Memory B cell (primary cell): ENCODE measurements at regions not wholly inside any gene's neighbourhood (a gene's known extent, or its start where the extent isn't known, plus 50 kb on each side); places are given as distances from the start of the nearest gene placed in this dataset.
"Not testable (repeated sequence)": the region's sequence is repeated elsewhere in the genome, so short reads cannot be mapped to it uniquely, and the experiment has no call there.

Source experiments
- ATAC-seq: fragments of 150-1000 bp; cut with Tn5 transposase; 2 replicates; pipeline ENCODE4 v1.10.0; 2021; ENCODE audit warnings: low read depth, mild to moderate bottlenecking, moderate library complexity
- DNase-seq, 2 donors: peaks; one replicate each; pipeline ENCODE4 v3.0.0; 2022; ENCODE audit warnings: low spot score in 2 of 2
- H3K27ac Mint-ChIP-seq: one replicate; pipeline ENCODE4 v1.8.0; 2022; ENCODE audit warnings: mild to moderate bottlenecking, moderate library complexity, mixed read lengths
- H3K27me3 Mint-ChIP-seq: one replicate; pipeline ENCODE4 v1.8.0; 2022; ENCODE audit warnings: mixed read lengths
- H3K36me3 Mint-ChIP-seq: one replicate; pipeline ENCODE4 v1.8.0; 2022; ENCODE audit warnings: mild to moderate bottlenecking, mixed read lengths
- H3K4me1 Mint-ChIP-seq: one replicate; pipeline ENCODE4 v1.8.0; 2022; ENCODE audit warnings: mixed read lengths
- H3K4me3 Mint-ChIP-seq: one replicate; pipeline ENCODE4 v1.8.0; 2022; ENCODE audit warnings: mild to moderate bottlenecking, moderate library complexity, mixed read lengths
- H3K9me3 Mint-ChIP-seq: one replicate; pipeline ENCODE4 v1.8.0; 2022; ENCODE audit warnings: mixed read lengths

DNA sequence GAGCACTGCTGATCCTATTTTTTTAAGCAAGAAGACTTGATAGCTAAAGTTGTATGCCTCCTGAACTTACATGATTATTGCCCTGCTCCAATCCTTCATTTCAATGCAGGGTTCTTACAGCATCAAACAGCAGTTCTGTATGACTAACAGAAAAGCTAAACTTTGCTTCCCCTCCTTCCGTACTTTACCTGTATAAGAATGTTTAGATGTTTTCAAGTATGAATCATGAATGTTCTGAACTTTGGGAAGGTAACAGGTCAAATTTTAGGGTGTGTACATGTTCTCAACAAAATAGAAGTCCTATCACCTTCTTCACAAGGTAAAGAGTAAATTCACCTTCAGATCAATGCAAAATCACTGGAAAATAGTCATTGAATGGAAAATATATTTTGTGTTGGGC lies 972.6 kb upstream of the SEMA6A start:
- Mint-ChIP-seq H3K9me3 (peaks cover 6% of the 10 kb centered on the region), H3K4me3 (no peak overlapping the region), H3K27ac (no peak overlapping the region), H3K36me3 (no peaks in the 10 kb centered on the region), H3K27me3 (no peaks in the 10 kb centered on the region), H3K4me1 (no peaks in the 10 kb centered on the region)
- DNase-seq (no peak), ATAC-seq (no peak)

DNA sequence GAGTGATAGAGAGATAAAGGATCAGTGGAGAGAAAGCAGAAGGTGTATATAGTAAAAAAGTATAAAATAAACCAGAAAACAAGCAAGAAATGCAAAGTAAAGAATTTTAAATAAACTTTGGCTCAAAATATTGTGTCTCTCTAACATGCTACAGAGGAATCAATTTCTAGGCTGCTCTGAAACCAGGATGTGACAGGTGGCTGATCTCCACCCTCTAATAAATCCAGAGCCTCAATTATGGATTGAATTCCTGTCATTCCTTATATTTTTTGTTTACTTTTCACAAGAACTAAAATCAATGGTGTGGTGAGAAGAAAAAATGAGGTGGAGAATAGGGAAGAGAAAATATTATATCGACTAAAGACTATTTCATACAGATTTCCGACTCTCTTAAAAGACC lies 965.1 kb upstream of the SEMA6A start:
- no peak overlapping the region for H3K4me3 Mint-ChIP-seq
- no peaks in the 10 kb centered on the region for H3K4me1 Mint-ChIP-seq
- ATAC-seq (no peak), DNase-seq (no peak)
- no peaks in the 10 kb centered on the region for H3K27me3 Mint-ChIP-seq
- no peak overlapping the region for H3K27ac Mint-ChIP-seq
- H3K9me3 Mint-ChIP-seq = peaks cover 5% of the 10 kb centered on the region
- no peaks in the 10 kb centered on the region for H3K36me3 Mint-ChIP-seq

DNA sequence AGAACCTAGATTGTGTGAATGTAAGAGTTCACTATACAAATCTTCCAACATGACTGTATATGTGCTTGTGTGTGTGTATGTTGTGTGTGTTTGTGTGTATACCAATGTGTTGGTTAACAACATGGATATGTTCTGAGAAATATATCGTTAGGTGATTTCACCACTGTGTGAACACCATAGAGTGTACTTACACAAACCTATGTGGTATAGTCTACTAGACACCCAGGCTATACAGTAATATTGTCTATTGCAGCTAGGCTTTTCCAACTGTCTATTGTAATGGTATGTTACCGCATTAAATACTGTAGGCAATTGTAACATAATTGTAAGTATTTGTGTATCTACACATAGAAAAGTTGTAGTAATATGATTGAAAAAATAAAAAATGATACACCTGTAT lies 959.2 kb upstream of the SEMA6A start:
- no peaks in the 10 kb centered on the region for H3K4me1 Mint-ChIP-seq
- H3K27ac Mint-ChIP-seq = no peak overlapping the region
- H3K36me3 Mint-ChIP-seq = no peaks in the 10 kb centered on the region
- ATAC-seq (no peak), DNase-seq (no peak)
- no peak overlapping the region for H3K4me3 Mint-ChIP-seq
- H3K27me3 Mint-ChIP-seq = no peaks in the 10 kb centered on the region
- peaks cover 3% of the 10 kb centered on the region for H3K9me3 Mint-ChIP-seq

DNA sequence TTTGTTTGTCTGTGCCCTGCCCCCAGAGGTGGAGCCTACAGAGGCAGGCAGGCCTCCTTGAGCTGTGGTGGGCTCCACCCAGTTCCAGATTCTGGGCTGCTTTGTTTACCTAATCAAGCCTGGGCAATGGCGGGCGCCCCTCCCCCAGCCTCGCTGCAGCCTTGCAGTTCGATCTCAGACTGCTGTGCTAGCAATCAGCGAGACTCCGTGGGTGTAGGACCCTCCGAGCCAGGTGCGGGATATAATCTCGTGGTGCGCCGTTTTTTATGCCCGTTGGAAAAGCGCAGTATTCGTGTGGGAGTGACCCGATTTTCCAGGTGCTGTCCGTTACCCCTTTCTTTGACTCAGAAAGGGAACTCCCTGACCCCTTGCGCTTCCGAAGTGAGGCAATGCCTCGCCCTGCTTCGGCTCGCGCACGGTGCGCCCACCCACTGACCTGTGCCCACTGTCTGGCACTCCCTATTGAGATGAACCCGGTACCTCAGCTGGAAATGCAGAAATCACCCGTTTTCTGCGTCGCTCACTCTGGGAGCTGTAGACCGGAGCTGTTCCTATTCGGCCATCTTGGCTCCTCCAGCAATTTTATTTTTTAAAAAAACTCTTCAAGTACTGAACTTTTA lies 958.5 kb upstream of the SEMA6A start:
- H3K4me1 Mint-ChIP-seq, ATAC-seq, H3K9me3 Mint-ChIP-seq, H3K27me3 Mint-ChIP-seq, H3K36me3 Mint-ChIP-seq, H3K4me3 Mint-ChIP-seq, H3K27ac Mint-ChIP-seq, DNase-seq: not testable (repeated sequence)

DNA sequence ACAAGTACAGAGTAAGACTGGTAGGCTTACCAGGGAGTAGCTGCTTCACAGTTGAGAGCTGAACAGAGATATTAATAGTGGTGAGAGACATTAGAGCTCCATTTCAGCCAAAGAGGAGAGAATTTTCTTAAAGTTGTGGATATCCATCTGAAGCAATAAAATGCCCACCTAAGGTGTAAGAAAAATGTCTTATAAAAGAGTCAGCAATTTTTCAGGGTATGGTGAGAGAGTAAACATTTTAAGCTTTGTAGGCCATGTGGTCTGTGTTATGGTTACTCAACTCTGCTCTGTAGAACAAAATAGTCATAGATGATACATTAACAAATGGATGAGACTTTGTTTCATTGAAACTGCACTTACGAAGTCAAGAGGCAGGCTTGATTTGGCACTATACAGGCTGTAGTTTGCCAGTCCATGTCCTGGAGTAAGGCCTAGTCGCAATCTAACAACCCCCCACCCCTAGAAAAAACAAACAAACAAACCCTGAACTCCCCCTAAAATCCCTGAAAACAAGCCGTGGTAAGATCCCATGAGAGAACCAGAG lies 945.4 kb upstream of the SEMA6A start:
- Mint-ChIP-seq H3K9me3 (peaks cover 7% of the 10 kb centered on the region), H3K4me1 (no peaks in the 10 kb centered on the region), H3K4me3 (no peak overlapping the region), H3K36me3 (no peaks in the 10 kb centered on the region), H3K27me3 (no peaks in the 10 kb centered on the region), H3K27ac (no peak overlapping the region)
- no peak for ATAC-seq
- DNase-seq = no peak

DNA sequence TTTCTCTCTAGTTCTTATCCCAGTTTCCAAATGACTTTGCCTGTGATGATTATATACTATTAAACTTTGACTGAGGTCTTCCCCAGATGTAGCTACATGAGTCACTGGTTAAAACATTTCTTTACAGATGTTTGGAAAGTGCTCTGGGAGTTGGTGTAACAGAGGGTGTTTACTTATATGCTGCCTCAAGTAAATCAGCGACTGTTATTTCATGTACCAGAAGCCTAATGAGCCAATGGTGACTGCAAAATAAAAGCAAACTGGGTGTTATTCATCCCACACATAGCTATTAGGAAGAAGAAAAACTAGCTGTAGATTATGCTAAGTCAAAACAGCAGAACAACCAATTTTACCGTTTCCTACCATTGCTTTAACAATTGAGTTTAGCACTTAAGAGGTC lies 929.7 kb upstream of the SEMA6A start:
- Mint-ChIP-seq H3K4me1 (no peaks in the 10 kb centered on the region), H3K9me3 (peaks cover 1% of the 10 kb centered on the region), H3K27me3 (peaks cover 2% of the 10 kb centered on the region), H3K36me3 (no peaks in the 10 kb centered on the region), H3K4me3 (no peak overlapping the region), H3K27ac (no peak overlapping the region)
- no peak for ATAC-seq
- no peak for DNase-seq

DNA sequence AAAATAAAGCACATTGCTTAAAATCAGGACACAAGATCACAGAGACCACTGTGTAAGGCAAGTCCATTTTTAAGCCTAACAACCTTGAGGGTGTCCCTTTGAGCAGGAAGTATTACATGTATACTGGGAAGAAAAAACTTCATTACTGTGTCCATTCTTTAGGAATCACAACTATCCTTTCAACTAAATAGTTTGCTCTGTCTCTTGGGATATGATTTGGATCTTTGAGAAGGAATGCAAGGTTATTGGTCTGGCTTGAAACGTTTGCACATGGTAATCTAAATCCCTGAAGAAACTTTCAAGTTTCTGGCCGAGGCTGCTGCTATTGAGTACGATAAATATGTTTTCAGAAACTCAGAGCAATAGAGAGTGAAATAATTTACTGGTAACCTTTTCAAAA lies 923.0 kb upstream of the SEMA6A start:
- DNase-seq (no peak), ATAC-seq (no peak)
- Mint-ChIP-seq H3K9me3 (peaks cover 1% of the 10 kb centered on the region), H3K36me3 (no peaks in the 10 kb centered on the region), H3K27me3 (no peaks in the 10 kb centered on the region), H3K4me1 (no peaks in the 10 kb centered on the region), H3K27ac (no peak overlapping the region), H3K4me3 (no peak overlapping the region)

DNA sequence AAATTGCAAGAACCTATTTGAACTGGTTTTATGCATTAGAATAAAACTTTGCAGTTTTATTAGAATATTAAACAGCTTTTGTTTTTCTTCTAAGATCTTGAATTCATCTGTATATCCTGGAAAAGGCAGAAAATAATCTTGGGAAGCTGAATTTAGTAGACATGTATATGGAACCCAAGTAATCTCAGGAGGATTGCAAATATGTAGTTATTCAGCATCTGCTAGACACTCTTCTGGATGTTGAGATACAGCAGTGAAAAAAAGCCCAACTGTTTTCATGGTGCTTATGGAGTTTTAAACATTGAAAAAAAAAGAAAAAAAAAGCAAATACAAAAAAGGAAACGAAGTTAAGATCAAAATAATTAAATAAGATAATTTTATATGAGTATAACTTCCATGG lies 922.2 kb upstream of the SEMA6A start:
- no peaks in the 10 kb centered on the region for H3K36me3 Mint-ChIP-seq
- no peaks in the 10 kb centered on the region for H3K27me3 Mint-ChIP-seq
- ATAC-seq = no peak
- no peak overlapping the region for H3K4me3 Mint-ChIP-seq
- H3K27ac Mint-ChIP-seq = no peak overlapping the region
- H3K4me1 Mint-ChIP-seq = no peaks in the 10 kb centered on the region
- H3K9me3 Mint-ChIP-seq = peaks cover 1% of the 10 kb centered on the region
- DNase-seq = no peak

DNA sequence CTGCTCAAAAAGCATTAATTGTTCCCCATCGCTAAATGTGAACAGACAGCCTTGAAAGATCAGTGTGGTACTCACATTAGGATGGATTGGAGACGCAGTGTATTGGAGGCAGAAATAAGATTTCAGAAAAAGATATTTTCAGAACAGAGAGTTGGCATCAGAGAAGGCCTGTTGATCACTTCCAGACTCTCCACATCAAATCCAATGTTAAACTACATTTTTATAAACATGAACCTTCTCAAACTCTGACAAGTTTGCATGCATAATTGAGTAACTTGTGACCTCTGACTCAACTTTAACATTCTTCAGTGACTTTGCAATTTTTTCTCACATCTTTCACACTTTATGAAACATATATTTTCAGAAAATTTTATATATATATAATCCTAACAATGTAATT lies 919.6 kb upstream of the SEMA6A start:
- Mint-ChIP-seq H3K9me3 (no peaks in the 10 kb centered on the region), H3K27me3 (no peaks in the 10 kb centered on the region), H3K27ac (no peak overlapping the region), H3K36me3 (no peaks in the 10 kb centered on the region), H3K4me3 (no peak overlapping the region), H3K4me1 (no peaks in the 10 kb centered on the region)
- DNase-seq (no peak), ATAC-seq (no peak)

DNA sequence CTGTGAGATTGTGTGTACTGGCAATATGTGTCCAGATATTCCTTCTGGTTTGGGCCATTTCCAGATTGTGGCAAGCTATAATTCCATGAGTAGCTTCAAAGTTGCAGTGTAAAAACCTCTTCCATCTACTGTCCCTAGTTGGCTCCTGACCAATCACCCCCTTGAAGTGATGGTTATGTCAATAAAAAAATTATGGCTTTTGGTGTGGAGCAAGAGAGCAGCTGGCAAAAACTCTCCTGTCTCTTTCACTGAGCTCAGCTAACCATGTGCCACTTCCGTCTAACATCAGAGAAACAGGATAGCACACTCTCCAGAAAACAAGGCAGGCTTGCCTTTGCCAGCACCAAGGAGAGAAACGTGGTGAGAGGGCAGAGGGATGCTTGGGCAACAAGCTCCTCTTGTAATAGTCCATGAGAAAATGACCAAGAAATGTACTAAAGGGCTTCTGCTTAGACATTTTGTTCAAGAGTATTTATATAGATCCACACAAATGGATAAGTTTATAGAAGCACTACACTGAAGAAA lies 914.4 kb upstream of the SEMA6A start:
- no peak overlapping the region for H3K27ac Mint-ChIP-seq
- H3K27me3 Mint-ChIP-seq = no peaks in the 10 kb centered on the region

DNA sequence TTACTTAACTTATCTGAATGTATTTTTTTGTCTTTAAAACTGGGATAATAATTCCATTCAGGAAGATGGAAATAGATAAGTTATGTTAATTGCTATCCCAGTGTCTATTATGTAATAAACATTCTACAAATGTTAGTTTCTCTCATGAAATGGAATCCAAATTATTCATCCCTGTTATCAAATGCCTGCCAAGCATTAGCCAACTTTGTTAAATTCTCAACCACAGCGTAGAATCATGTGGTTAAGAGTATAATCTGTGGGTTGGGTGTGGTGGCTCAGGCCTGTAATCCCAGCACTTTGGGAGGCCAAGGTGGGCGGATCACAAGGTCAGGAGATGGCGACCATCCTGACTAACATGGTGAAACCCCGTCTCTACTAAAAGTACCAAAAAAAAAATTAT lies 912.9 kb upstream of the SEMA6A start:
- DNase-seq (no peak), ATAC-seq (no peak)
- H3K4me1 Mint-ChIP-seq = no peaks in the 10 kb centered on the region
- no peak overlapping the region for H3K27ac Mint-ChIP-seq
- no peaks in the 10 kb centered on the region for H3K9me3 Mint-ChIP-seq
- no peak overlapping the region for H3K4me3 Mint-ChIP-seq
- H3K27me3 Mint-ChIP-seq = no peaks in the 10 kb centered on the region
- no peaks in the 10 kb centered on the region for H3K36me3 Mint-ChIP-seq

More for the DNA sequence above, 914.4 kb upstream of the SEMA6A start:
- Mint-ChIP-seq H3K4me1 (no peaks in the 10 kb centered on the region), H3K36me3 (no peaks in the 10 kb centered on the region), H3K4me3 (no peak overlapping the region), H3K9me3 (no peaks in the 10 kb centered on the region)
- DNase-seq (no peak), ATAC-seq (no peak)

DNA sequence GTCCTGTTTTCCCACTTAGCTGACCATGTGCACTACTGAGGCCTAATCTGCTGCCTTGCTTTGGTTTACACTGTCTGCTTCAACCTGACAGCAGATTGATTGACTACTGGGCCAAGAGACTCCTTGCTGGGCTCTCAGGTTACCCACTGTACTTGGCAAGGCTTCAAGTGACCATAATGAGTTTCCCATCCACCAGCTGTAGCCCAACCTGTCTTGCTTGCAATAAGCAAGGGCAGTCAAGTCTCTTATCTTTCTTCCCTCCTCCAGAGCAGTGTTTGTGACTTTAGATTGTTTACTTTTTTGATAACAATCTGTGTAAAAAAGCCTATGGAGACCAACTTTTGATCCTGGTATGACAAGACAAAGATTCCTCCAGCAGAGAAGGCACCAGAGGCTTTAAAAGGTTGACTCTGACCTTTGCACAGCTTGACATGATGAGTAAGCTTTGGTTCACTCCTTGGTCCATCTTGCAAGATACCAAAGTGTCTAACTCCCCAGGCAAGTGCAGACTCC lies 912.3 kb upstream of the SEMA6A start:
- H3K27ac Mint-ChIP-seq = no peak overlapping the region
- H3K36me3 Mint-ChIP-seq = no peaks in the 10 kb centered on the region
- no peaks in the 10 kb centered on the region for H3K9me3 Mint-ChIP-seq
- ATAC-seq (no peak), DNase-seq (no peak)
- H3K4me3 Mint-ChIP-seq = no peak overlapping the region
- H3K4me1 Mint-ChIP-seq = no peaks in the 10 kb centered on the region
- H3K27me3 Mint-ChIP-seq = no peaks in the 10 kb centered on the region

DNA sequence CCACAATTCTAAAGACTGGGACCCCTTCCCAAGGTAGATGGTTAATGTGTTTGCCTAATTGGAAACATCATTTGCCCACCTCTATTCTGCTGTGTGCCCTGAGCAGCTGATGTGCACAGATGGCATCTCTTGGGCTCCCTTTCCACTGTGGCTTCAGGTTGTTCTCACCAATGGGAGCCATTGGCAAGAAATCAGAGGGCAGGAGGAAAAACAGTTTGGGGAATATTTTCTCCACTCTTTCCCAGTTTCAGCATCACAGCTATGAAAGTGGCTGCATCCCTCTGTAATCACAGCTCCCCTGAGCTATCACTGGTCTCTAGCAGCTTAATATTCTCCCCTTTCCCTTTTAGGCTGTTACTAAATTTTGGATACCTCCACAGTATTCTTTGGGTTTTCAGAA lies 911.6 kb upstream of the SEMA6A start:
- Mint-ChIP-seq H3K27me3 (no peaks in the 10 kb centered on the region), H3K9me3 (no peaks in the 10 kb centered on the region), H3K36me3 (no peaks in the 10 kb centered on the region), H3K27ac (no peak overlapping the region), H3K4me1 (no peaks in the 10 kb centered on the region), H3K4me3 (no peak overlapping the region)
- ATAC-seq = no peak
- DNase-seq = no peak

DNA sequence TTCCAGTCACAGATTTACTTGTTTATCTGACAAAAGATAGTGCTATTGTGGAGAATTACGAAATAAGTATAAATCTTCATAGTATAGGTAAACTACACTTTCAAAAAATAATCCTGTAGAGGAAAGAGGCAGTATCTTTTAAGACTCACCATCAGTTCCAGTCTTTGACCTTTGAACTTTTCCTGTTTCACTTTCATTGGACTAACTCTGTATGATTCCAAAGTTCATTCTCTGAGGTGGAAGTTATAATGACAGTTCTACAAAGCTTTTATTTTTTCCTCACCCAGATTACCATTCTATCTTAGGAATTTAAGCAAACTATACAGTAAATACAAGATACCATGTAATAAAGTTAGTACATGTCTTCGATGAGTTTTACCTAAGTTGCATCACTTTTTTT lies 901.3 kb upstream of the SEMA6A start:
- H3K4me1 Mint-ChIP-seq = no peaks in the 10 kb centered on the region
- no peak overlapping the region for H3K4me3 Mint-ChIP-seq
- ATAC-seq (no peak), DNase-seq (no peak)
- H3K27me3 Mint-ChIP-seq = no peaks in the 10 kb centered on the region
- no peak overlapping the region for H3K27ac Mint-ChIP-seq
- peaks cover 1% of the 10 kb centered on the region for H3K9me3 Mint-ChIP-seq
- no peaks in the 10 kb centered on the region for H3K36me3 Mint-ChIP-seq

DNA sequence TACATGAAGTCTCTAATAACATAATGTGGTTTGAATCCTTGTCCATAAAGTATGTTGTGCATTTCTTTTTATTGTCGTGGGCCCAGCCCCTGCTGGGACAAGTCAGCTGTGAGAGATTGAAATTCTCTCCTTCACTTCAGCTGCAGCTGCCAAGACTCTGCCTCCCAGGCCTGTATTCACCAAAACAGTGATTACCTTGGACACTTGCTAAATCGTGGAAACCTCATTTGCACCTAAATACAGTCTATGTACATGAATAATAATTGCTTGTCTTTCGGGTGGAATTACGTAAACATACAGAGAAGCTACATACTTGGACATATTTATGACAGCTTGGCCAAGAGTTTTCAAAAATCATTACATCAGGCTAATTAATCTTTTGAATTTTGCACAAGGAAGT lies 898.5 kb upstream of the SEMA6A start:
- H3K27me3 Mint-ChIP-seq = no peaks in the 10 kb centered on the region
- no peaks in the 10 kb centered on the region for H3K4me1 Mint-ChIP-seq
- no peak overlapping the region for H3K27ac Mint-ChIP-seq
- ATAC-seq (no peak), DNase-seq (no peak)
- H3K4me3 Mint-ChIP-seq = no peak overlapping the region
- H3K9me3 Mint-ChIP-seq = no peaks in the 10 kb centered on the region
- H3K36me3 Mint-ChIP-seq = no peaks in the 10 kb centered on the region
